ENCODE measurements at regions not wholly inside any gene's neighbourhood (a gene's known extent, or its start where the extent isn't known, plus 50 kb on each side); places are given as distances from the start of the nearest gene placed in this dataset.

- H3K9me3 ChIP-seq = no peaks in the 10 kb centered on the region
- WGBS, 2 donors = 78 to 88% methylated on average over 2 of the region's 2 CpGs
- TF ChIP-seq POLR2A (IDR thresholded peaks at IDR 0.05) = no peak
- TF ChIP-seq CTCF (IDR thresholded peaks at IDR 0.05) = no peak
- no peak for TF ChIP-seq EP300 (IDR thresholded peaks at IDR 0.05)
- H3K27ac ChIP-seq = peak overlapping the region in 1 of 4 donors; percentile 5
- H3K4me3 ChIP-seq = no peak overlapping the region
- no peaks in the 10 kb centered on the region for H3K36me3 ChIP-seq
- H3K4me1 ChIP-seq = peaks cover 0 to 30% (median 4%) of the 10 kb centered on the region in 4 donors
- no peaks in the 10 kb centered on the region for H3K27me3 ChIP-seq
- DNase-seq (ENCODE audit: low spot score in 2 of 2) = no peak
Measured at GRCh38 chr7:17506596-17506995, 208.1 kb downstream of the AHR start.

- H3K36me3 ChIP-seq = no peaks in the 10 kb centered on the region
- no peak for DNase-seq (ENCODE audit: low spot score in 2 of 2)
- 97 to 98% methylated on average over 4 of the region's 4 CpGs for WGBS, 2 donors
- H3K9me3 ChIP-seq = no peaks in the 10 kb centered on the region
- H3K27me3 ChIP-seq = no peaks in the 10 kb centered on the region
- TF ChIP-seq CTCF (IDR thresholded peaks at IDR 0.05) = no peak
- TF ChIP-seq POLR2A (IDR thresholded peaks at IDR 0.05) = no peak
- TF ChIP-seq EP300 (IDR thresholded peaks at IDR 0.05) = no peak
- no peak overlapping the region for H3K27ac ChIP-seq
- peaks cover 0 to 30% (median 2%) of the 10 kb centered on the region in 4 donors for H3K4me1 ChIP-seq
- no peak overlapping the region for H3K4me3 ChIP-seq
Measured at GRCh38 chr7:17507717-17508116, 209.3 kb downstream of the AHR start.

- TF ChIP-seq EP300 (IDR thresholded peaks at IDR 0.05) (no peak), POLR2A (IDR thresholded peaks at IDR 0.05) (no peak), CTCF (IDR thresholded peaks at IDR 0.05) (no peak)
- H3K36me3 ChIP-seq = no peaks in the 10 kb centered on the region
- no peaks in the 10 kb centered on the region for H3K9me3 ChIP-seq
- no peaks in the 10 kb centered on the region for H3K27me3 ChIP-seq
- DNase-seq (ENCODE audit: low spot score in 2 of 2) = no peak
- no peak overlapping the region for H3K4me3 ChIP-seq
- H3K4me1 ChIP-seq = peaks cover 0 to 24% (median 2%) of the 10 kb centered on the region in 4 donors
- WGBS, 2 donors = 50 to 51% methylated on average over 2 of the region's 2 CpGs
- H3K27ac ChIP-seq = no peak overlapping the region
Measured at GRCh38 chr7:17512181-17512675, 213.8 kb downstream of the AHR start.

- Histone ChIP-seq H3K4me1 (peaks cover 0 to 27% (median 4%) of the 10 kb centered on the region in 4 donors), H3K27ac (no peak overlapping the region), H3K36me3 (no peaks in the 10 kb centered on the region), H3K27me3 (no peaks in the 10 kb centered on the region), H3K9me3 (no peaks in the 10 kb centered on the region), H3K4me3 (no peak overlapping the region)
- WGBS, 2 donors = 46 to 47% methylated on average over 1 of the region's 1 CpG
- TF ChIP-seq POLR2A (IDR thresholded peaks at IDR 0.05) = no peak
- TF ChIP-seq EP300 (IDR thresholded peaks at IDR 0.05) = no peak
- no peak for TF ChIP-seq CTCF (IDR thresholded peaks at IDR 0.05)
- no peak for DNase-seq (ENCODE audit: low spot score in 2 of 2)
Measured at GRCh38 chr7:17516771-17517170, 218.3 kb downstream of the AHR start.

GRCh38 chr7:17520941-17521340, 222.5 kb downstream of the AHR start:
- no peak for DNase-seq (ENCODE audit: low spot score in 2 of 2)
- no peaks in the 10 kb centered on the region for H3K36me3 ChIP-seq
- peaks cover 0 to 48% (median 12%) of the 10 kb centered on the region in 4 donors for H3K4me1 ChIP-seq
- H3K4me3 ChIP-seq = no peak overlapping the region
- H3K27me3 ChIP-seq = no peaks in the 10 kb centered on the region
- peak overlapping the region in 3 of 4 donors; percentile 3 to 71 (median 53) for H3K27ac ChIP-seq
- H3K9me3 ChIP-seq = no peaks in the 10 kb centered on the region
- TF ChIP-seq POLR2A (IDR thresholded peaks at IDR 0.05) = no peak
- TF ChIP-seq CTCF (IDR thresholded peaks at IDR 0.05) = no peak
- no peak for TF ChIP-seq EP300 (IDR thresholded peaks at IDR 0.05)
- WGBS, 2 donors = 73 to 79% methylated on average over 1 of the region's 1 CpG

All from tibial nerve (tissue), 4 donors.